SH-SY5Y (cell line): ENCODE measurements at regions not wholly inside any gene's neighbourhood (a gene's known extent, or its start where the extent isn't known, plus 50 kb on each side); places are given as distances from the start of the nearest gene placed in this dataset.

ENCODE experiments used
- GATA2 ChIP-seq: IDR thresholded peaks from 2 replicates; pipeline ENCODE4 v1.6.1; 2011; ENCODE audit warnings: mild to moderate bottlenecking, low read depth, low read length
- GATA3 ChIP-seq: IDR thresholded peaks from 2 replicates; pipeline ENCODE4 v1.6.1; 2011; ENCODE audit warnings: low read depth, mild to moderate bottlenecking, low read length, moderate library complexity

- TF ChIP-seq GATA3, result no peak
- no peak for TF ChIP-seq GATA2
Measured at GRCh38 chr9:80871596-80871995, 817.8 kb downstream of the TLE1 start.

GRCh38 chr9:80867731-80868130 lies 821.6 kb downstream of the TLE1 start:
- TF ChIP-seq GATA3 (no peak), GATA2 (no peak)

DNA sequence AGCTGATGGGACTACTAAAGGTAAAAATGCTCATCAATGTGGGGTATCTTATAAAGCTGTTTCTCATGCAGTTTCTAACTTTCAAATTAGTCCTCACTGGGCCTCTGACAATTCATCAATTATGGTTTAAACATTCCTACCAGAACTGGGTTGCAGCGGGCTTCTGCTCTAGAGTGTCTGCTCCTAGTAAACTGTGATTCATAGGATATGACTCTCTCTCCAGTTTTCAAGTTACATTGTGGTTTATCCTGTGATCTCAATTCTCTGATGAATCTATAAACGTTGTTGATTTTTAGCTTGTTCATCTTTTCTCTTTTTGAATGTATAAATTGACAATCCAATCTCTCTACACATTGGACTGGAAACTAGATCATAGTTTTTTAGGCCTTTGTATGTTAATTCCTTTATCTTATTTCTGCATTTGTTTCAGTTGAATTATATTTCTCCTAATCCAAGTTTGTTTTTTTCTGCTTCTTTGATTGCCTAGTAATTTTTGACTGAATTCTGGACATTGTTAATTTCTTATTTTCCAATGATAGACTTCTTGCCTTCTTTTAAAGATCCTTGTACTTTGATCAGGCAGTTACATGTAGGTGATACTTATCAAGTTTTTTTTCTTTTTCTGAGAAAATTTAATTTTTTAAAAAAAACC lies 822.6 kb downstream of the TLE1 start:
- TF ChIP-seq GATA3 (no peak), GATA2 (no peak)

DNA sequence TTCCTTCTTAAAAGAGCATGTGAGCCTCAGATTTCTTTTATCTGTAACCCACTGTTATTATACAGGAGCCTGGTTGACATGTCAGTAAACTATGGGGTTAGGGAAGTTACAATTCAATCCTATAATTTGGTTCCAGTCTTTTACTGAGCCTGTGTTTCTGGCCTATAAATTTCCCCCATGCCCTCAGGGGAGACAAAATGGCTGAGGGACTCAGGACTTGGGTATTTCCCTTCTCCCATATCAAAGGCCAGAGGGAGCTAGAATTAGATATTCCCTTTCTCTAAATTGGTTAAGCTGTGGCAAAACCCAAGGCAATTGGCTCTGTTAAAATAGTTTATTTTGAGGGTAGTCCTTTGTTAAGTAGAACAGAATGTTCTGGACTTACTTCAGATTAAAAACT lies 823.2 kb downstream of the TLE1 start:
- no peak for TF ChIP-seq GATA2
- no peak for TF ChIP-seq GATA3

DNA sequence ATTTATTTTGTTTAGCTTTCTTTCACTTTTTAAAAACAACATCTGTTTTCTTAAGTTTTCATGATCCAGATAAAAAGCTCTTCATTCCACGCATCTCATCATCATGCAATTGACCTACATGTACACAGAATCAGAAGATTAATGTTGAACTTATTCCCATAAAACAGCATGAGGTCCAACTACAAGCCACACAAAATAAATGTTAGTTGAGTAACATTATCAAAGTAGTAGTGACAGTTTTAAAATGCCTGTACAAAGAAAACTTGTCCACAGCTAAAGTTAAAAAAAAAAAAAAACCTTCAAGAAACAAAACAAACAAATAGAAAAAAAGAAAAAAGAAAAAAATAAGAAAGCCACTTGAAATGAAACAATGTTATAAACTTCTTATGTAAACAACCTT lies 846.3 kb downstream of the TLE1 start:
- no peak for TF ChIP-seq GATA3
- TF ChIP-seq GATA2, result no peak

DNA sequence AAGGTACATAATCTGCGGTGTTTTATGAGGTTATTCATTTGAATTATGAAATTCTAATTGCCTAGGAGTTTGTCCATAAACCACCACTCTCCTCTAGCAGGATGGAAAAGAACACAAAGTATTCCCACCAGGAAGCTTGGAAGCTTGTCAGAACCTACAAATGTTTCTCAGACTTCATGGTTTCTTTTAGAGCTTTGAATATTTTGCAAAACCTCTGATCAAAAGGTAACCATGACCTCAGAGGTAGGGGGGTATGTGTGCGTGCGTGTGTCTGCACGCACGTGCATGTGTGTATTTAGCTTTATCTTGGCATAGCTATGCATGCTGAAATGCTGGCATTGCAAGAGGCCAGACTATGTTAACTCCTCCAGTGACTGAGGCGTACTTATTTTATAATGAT lies 847.0 kb downstream of the TLE1 start:
- no peak for TF ChIP-seq GATA2
- TF ChIP-seq GATA3, result no peak

- TF ChIP-seq GATA3 (no peak), GATA2 (no peak)
Measured at GRCh38 chr9:80841888-80842287, 847.5 kb downstream of the TLE1 start.

DNA sequence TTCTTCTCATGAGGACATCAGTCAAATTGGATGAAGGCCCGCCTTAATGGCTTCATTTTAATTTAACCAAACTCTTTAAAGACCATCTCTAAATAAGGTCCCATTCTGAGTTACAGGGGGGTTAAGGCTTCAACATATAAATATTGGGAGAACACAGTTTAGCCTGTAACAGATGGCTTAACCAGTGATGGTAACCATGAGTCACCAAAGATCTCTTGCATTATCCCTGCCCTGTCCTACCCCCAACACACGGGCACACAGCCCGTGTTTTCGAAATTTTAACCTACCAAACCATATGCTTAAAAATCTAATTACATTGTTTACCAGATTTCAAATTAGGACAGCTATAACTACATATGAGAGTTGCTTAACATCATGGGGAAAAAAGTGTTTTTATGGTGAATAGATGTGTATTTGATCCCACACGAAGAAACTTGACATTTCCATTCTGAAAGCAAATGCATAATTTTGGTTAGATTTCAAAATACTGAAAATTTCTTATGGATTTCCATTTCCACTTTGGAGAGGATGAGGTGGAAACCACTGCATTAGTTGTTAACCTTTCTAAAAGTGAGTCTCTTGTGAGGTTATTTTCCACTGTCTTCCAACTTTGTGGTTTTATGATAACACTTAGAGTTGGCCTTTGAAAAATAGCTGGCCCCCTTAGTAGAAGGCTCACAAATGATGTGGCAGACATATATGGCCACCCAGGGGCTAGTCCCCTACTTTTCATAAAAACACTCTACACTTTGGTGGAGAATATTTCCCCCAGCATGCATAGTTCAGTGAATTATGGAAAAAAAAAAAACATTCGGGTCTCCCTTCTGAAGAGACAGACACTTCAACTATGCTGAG lies 849.3 kb downstream of the TLE1 start:
- TF ChIP-seq GATA3, result no peak

DNA sequence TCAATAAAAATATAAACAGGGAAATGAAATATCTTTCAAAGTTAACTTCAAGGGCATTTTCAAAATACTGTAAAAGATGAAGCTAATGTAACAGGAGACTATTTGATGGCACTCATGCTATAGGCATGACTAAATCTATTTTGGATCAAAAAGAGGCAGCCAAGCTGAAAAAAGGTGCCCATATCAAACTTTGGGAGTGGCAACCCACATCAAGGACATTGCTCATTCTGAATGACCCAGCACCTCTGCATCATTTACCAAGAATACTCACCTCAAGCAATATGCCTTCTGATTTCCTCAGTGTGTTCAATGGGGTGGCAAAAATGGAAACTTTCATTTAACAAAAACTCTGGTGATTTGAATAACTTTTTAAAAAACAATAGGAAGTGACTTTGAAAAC lies 853.3 kb downstream of the TLE1 start:
- no peak for TF ChIP-seq GATA3
- no peak for TF ChIP-seq GATA2

GRCh38 chr9:80831751-80832150 lies 857.6 kb downstream of the TLE1 start:
- TF ChIP-seq GATA3 (no peak), GATA2 (no peak)

GRCh38 chr9:80811656-80812055 lies 877.7 kb downstream of the TLE1 start:
- TF ChIP-seq GATA3 (no peak), GATA2 (no peak)

GRCh38 chr9:80811003-80811402 lies 878.3 kb downstream of the TLE1 start:
- TF ChIP-seq GATA3 (no peak), GATA2 (no peak)

DNA sequence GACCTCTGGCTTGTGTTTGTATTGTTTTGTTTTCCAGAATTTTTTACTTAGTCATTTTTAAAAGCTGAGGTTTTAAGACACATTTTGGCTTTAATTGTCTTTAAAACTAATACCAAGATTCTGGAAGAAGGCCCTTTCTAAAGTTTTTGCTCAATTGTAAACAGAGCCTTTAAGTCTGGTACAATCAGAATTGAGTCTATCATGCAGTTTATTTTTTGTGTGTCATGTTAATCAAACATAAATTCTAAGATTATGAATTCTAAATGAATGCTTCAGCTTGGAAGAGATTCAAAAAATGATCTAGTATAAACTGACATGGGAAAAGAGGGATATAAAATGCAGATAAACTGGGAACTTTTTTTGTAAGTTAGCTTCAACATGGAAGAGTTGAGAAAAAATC lies 882.7 kb downstream of the TLE1 start:
- TF ChIP-seq GATA2 (no peak), GATA3 (no peak)

DNA sequence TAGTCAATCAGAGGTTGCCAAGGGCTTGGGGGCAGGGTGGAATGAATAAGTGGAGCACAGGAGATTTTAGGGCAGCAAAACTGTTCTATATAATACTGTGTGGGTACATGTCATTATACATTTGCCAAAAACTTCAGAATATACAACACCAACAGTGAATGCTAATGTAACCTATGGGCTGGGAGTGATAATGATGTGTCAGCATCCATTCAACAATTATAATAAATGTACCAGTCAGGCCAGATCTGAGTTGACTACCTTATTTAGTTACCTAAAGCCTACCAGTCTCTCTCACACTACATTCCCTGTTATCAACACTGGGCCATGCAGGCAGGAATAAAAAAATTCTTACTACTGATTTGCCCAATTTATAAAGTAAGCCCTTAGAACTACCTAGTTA lies 884.5 kb downstream of the TLE1 start:
- TF ChIP-seq GATA2, result no peak
- TF ChIP-seq GATA3, result no peak
